SK-N-SH (cell line): ENCODE measurements at regions not wholly inside any gene's neighbourhood (a gene's known extent, or its start where the extent isn't known, plus 50 kb on each side); places are given as distances from the start of the nearest gene placed in this dataset.

Experiments used
- CTCF ChIA-PET: fragments of 300-600, 350-600 bp; formaldehyde crosslinking; extraction: SDS; loops from one replicate; lab custom pipeline; 2021; lab: Yijun Ruan, JAX
- POLR2A ChIA-PET: fragments of 350-600 bp; sonication (Branson Sonifier 250); formaldehyde crosslinking; extraction: SDS; loops from one replicate; lab custom pipeline; 2020; ENCODE audit warnings: antibody characterized with exemption, inconsistent platforms; lab: Yijun Ruan, JAX
- DNase-seq: peaks from one replicate; pipeline ENCODE4 v3.0.0; 2012
- H2AFZ ChIP-seq: fragments of 200-600 bp; sonication (generic); 2 replicates; pipeline ENCODE4 v1.8.1; 2016; ENCODE audit warnings: antibody characterized with exemption, mild to moderate bottlenecking, low read depth
- H3F3A ChIP-seq: fragments of 200-600 bp; sonication (generic); replicated peaks from 2 replicates; pipeline ENCODE3; 2016; ENCODE audit warnings: antibody characterized with exemption, mild to moderate bottlenecking; ENCODE audit not compliant: insufficient read depth
- H3K27ac ChIP-seq, 2 experiments: fragments of 200-500 bp in 1 of 2; fragments of 200-600 bp in 1 of 2; sonication (Bioruptor generic) in 1 of 2; sonication (generic), shearing (Covaris generic) in 1 of 2; 2 replicates each; pipeline versions ENCODE4 v1.5.1 to v1.6.1; 2014 to 2016; ENCODE audit warnings: low read depth in 2 of 2, inconsistent platforms in 1 of 2, low read length in 1 of 2, mild to moderate bottlenecking in 1 of 2, mixed read lengths in 1 of 2
- H3K27me3 ChIP-seq: fragments of 200-600 bp; sonication (generic), shearing (Covaris generic); 2 replicates; pipeline ENCODE4 v1.6.1; 2016; ENCODE audit warnings: mixed run types; ENCODE audit not compliant: insufficient read depth
- H3K36me3 ChIP-seq, 2 experiments: fragments of 200-500 bp in 1 of 2; fragments of 200-600 bp in 1 of 2; sonication (Bioruptor generic) in 1 of 2; sonication (generic) in 1 of 2; replicated peaks in 1 of 2; 2 replicates each; pipeline versions ENCODE3 to v1.5.1; 2014 to 2016; ENCODE audit warnings: low read length in 1 of 2, mild to moderate bottlenecking in 1 of 2; ENCODE audit not compliant: insufficient read depth in 2 of 2, control insufficient read depth in 1 of 2
- H3K4me1 ChIP-seq, 2 experiments: fragments of 200-500 bp in 1 of 2; fragments of 200-600 bp in 1 of 2; sonication (Bioruptor generic) in 1 of 2; sonication (generic), shearing (Covaris generic) in 1 of 2; 2 replicates each; pipeline versions ENCODE4 v1.5.1 to v1.6.1; 2014 to 2016; ENCODE audit warnings: low read depth in 1 of 2, low read length in 1 of 2, mixed run types in 1 of 2; ENCODE audit not compliant: insufficient read depth in 2 of 2, control insufficient read depth in 1 of 2
- H3K4me2 ChIP-seq: fragments of 200-600 bp; sonication (generic), shearing (Covaris generic); 2 replicates; pipeline ENCODE4 v1.6.1; 2017; ENCODE audit warnings: mixed run types
- H3K4me3 ChIP-seq, 2 experiments: fragments of 200-500 bp in 1 of 2; fragments of 200-600 bp in 1 of 2; sonication (Bioruptor generic) in 1 of 2; sonication (generic), shearing (Covaris generic) in 1 of 2; 2 replicates each; pipeline versions ENCODE4 v1.5.1 to v1.8.1; 2014 to 2016; ENCODE audit warnings: low read depth in 2 of 2, inconsistent platforms in 1 of 2, low read length in 1 of 2, mild to moderate bottlenecking in 1 of 2, mixed read lengths in 1 of 2, moderate library complexity in 1 of 2
- H3K79me2 ChIP-seq: fragments of 200-600 bp; sonication (generic); 2 replicates; pipeline ENCODE4 v1.8.1; 2017; ENCODE audit warnings: mild to moderate bottlenecking; ENCODE audit not compliant: insufficient read depth
- H3K9ac ChIP-seq: fragments of 200-600 bp; sonication (generic); 2 replicates; pipeline ENCODE4 v1.6.1; 2017; ENCODE audit warnings: mixed run types
- H3K9me2 ChIP-seq: fragments of 200-600 bp; sonication (generic); 2 replicates; pipeline ENCODE4 v1.6.1; 2017; ENCODE audit warnings: mixed run types
- H3K9me3 ChIP-seq: fragments of 200-600 bp; sonication (generic); 2 replicates; pipeline ENCODE4 v1.6.1; 2017; ENCODE audit warnings: mixed run types, mild to moderate bottlenecking, moderate library complexity
- H4K20me1 ChIP-seq: fragments of 200-600 bp; sonication (generic); 2 replicates; pipeline ENCODE4 v1.6.1; 2017; ENCODE audit warnings: mild to moderate bottlenecking, mixed run types; ENCODE audit not compliant: insufficient read depth
- CHD2 ChIP-seq: fragments of 150-350 bp; IDR thresholded peaks from 2 replicates; pipeline ENCODE4 v1.6.1; 2018; ENCODE audit warnings: low read length; ENCODE audit not compliant: partially characterized antibody
- EP300 ChIP-seq, 2 experiments: IDR thresholded peaks; 2 replicates each; pipeline versions ENCODE4 v1.4.0 to v1.6.1; 2012; ENCODE audit warnings: borderline replicate concordance in 1 of 2, low read depth in 1 of 2, low read length in 1 of 2
- FOXJ3 ChIP-seq: sonication (generic); formaldehyde crosslinking; IDR thresholded peaks from 2 replicates; pipeline ENCODE4 v1.5.1; 2020; ENCODE audit warnings: mild to moderate bottlenecking, missing genetic modification reagents
- IRF3 ChIP-seq: fragments of 150-350 bp; IDR thresholded peaks from 2 replicates; pipeline ENCODE4 v1.6.1; 2016; ENCODE audit warnings: mild to moderate bottlenecking, low read depth, low read length
- JUND ChIP-seq: IDR thresholded peaks from 2 replicates; pipeline ENCODE4 v1.4.0; 2012
- MEF2A ChIP-seq: IDR thresholded peaks from 2 replicates; pipeline ENCODE4 v1.4.0; 2012; ENCODE audit warnings: low read depth, borderline replicate concordance
- NFIC ChIP-seq: IDR thresholded peaks from 2 replicates; pipeline ENCODE4 v1.4.0; 2012; ENCODE audit warnings: borderline replicate concordance
- NRF1 ChIP-seq: IDR thresholded peaks from 2 replicates; pipeline ENCODE4 v1.6.1; 2012; ENCODE audit warnings: low read depth, mild to moderate bottlenecking, low read length
- POLR2AphosphoS5 ChIP-seq: IDR thresholded peaks from 2 replicates; pipeline ENCODE4 v1.6.1; 2012; ENCODE audit warnings: low read depth, low read length
- RAD21 ChIP-seq: IDR thresholded peaks from 2 replicates; pipeline ENCODE4 v1.6.1; 2012; ENCODE audit warnings: mild to moderate bottlenecking, low read length
- RCOR1 ChIP-seq: fragments of 150-350 bp; IDR thresholded peaks from 2 replicates; pipeline ENCODE4 v1.6.1; 2017; ENCODE audit warnings: antibody characterized with exemption, low read length
- REST ChIP-seq: IDR thresholded peaks from 2 replicates; pipeline ENCODE4 v1.6.1; 2012; ENCODE audit warnings: mild to moderate bottlenecking, low read depth, low read length, moderate library complexity
- RXRA ChIP-seq: IDR thresholded peaks from 2 replicates; pipeline ENCODE4 v1.4.0; 2012; ENCODE audit warnings: low read depth, mild to moderate bottlenecking, borderline replicate concordance
- TCF12 ChIP-seq: IDR thresholded peaks from 2 replicates; pipeline ENCODE4 v1.4.0; 2012
- YY1 ChIP-seq: IDR thresholded peaks from 2 replicates; pipeline ENCODE4 v1.4.0; 2012; ENCODE audit warnings: low read depth, mild to moderate bottlenecking
- WGBS: methylation state at CpG from one replicate; pipeline ENCODE4 v1.1.6; 2017; ENCODE audit warnings: low lambda C conversion rate; 5-methylcytosine and 5-hydroxymethylcytosine counted together
- TF ChIP-seq, protein P1 (sequence below): IDR thresholded peaks from 2 replicates; pipeline ENCODE4 v1.4.0; 2012; ENCODE audit warnings: low read depth, borderline replicate concordance
- TF ChIP-seq, protein P2 (sequence below): IDR thresholded peaks from 2 replicates; pipeline ENCODE4; 2012
- TF ChIP-seq, protein P3 (sequence below): IDR thresholded peaks from 2 replicates; pipeline ENCODE4 v1.4.0; 2012; ENCODE audit warnings: low read depth, borderline replicate concordance

- H3K4me3 ChIP-seq: no peak overlapping the region
- TF ChIP-seq IRF3 (no peak), RXRA (no peak), EP300 (IDR thresholded peaks at IDR 0.05; ENCODE audit: borderline replicate concordance in 1 of 2, low read depth in 1 of 2, low read length in 1 of 2) (no peak), POLR2AphosphoS5 (no peak), JUND (no peak), NFIC (no peak), RCOR1 (no peak), CHD2 (no peak), YY1 (no peak), MEF2A (no peak), NRF1 (no peak), FOXJ3 (CRISPR knock-in tag) (no peak), RAD21 (no peak), REST (no peak), TCF12 (no peak)
- TF ChIP-seq, protein P1, sequence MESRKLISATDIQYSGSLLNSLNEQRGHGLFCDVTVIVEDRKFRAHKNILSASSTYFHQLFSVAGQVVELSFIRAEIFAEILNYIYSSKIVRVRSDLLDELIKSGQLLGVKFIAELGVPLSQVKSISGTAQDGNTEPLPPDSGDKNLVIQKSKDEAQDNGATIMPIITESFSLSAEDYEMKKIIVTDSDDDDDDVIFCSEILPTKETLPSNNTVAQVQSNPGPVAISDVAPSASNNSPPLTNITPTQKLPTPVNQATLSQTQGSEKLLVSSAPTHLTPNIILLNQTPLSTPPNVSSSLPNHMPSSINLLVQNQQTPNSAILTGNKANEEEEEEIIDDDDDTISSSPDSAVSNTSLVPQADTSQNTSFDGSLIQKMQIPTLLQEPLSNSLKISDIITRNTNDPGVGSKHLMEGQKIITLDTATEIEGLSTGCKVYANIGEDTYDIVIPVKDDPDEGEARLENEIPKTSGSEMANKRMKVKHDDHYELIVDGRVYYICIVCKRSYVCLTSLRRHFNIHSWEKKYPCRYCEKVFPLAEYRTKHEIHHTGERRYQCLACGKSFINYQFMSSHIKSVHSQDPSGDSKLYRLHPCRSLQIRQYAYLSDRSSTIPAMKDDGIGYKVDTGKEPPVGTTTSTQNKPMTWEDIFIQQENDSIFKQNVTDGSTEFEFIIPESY: no peak
- TF ChIP-seq, protein P2, sequence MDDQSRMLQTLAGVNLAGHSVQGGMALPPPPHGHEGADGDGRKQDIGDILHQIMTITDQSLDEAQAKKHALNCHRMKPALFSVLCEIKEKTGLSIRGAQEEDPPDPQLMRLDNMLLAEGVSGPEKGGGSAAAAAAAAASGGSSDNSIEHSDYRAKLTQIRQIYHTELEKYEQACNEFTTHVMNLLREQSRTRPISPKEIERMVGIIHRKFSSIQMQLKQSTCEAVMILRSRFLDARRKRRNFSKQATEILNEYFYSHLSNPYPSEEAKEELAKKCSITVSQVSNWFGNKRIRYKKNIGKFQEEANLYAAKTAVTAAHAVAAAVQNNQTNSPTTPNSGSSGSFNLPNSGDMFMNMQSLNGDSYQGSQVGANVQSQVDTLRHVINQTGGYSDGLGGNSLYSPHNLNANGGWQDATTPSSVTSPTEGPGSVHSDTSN: no peak
- TF ChIP-seq, protein P3, sequence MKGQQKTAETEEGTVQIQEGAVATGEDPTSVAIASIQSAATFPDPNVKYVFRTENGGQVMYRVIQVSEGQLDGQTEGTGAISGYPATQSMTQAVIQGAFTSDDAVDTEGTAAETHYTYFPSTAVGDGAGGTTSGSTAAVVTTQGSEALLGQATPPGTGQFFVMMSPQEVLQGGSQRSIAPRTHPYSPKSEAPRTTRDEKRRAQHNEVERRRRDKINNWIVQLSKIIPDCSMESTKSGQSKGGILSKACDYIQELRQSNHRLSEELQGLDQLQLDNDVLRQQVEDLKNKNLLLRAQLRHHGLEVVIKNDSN: no peak
- peaks cover 17% of the 10 kb centered on the region for H3F3A ChIP-seq
- H3K9me2 ChIP-seq: no peaks in the 10 kb centered on the region
- no peak for DNase-seq
- H3K4me2 ChIP-seq: no peak overlapping the region
- 100% methylated on average over 1 of the region's 1 CpG for WGBS
- H3K9ac ChIP-seq: no peak overlapping the region
- no peaks in the 10 kb centered on the region for H3K36me3 ChIP-seq
- ChIA-PET CTCF (no interaction called here), POLR2A (no interaction called here)
- no peaks in the 10 kb centered on the region for H4K20me1 ChIP-seq
- no peak overlapping the region for H2AFZ ChIP-seq
- H3K4me1 ChIP-seq: peaks cover 0 to 10% of the 10 kb centered on the region in 2 experiments; a peak in 2 of 4 replicates
- H3K27me3 ChIP-seq: no peaks in the 10 kb centered on the region
- no peak overlapping the region for H3K27ac ChIP-seq
- no peaks in the 10 kb centered on the region for H3K9me3 ChIP-seq
- H3K79me2 ChIP-seq: no peaks in the 10 kb centered on the region
These were observed 56.5 kb downstream of the CCDC71L start for GRCh38 chr7:106604303-106604924.
